H1 (cell line): ENCODE measurements at regions not wholly inside any gene's neighbourhood (a gene's known extent, or its start where the extent isn't known, plus 50 kb on each side); places are given as distances from the start of the nearest gene placed in this dataset.

ENCODE experiments used
- CTCF ChIA-PET: fragments of 300-600 bp; sonication (Branson Sonifier 250); formaldehyde crosslinking; loops from one replicate; lab custom pipeline; 2021; ENCODE audit not compliant: partially characterized antibody; lab: Charles Lee
- POLR2A ChIA-PET: fragments of 300-600 bp; sonication (Branson Sonifier 250); formaldehyde crosslinking; loops from one replicate; lab custom pipeline; 2021; ENCODE audit warnings: inconsistent platforms; ENCODE audit not compliant: partially characterized antibody; lab: Charles Lee
- DNase-seq, 2 experiments: peaks; one replicate each; pipeline versions ENCODE4 v3.0.0 to v3.0.0-alpha.2; 2010 to 2022; ENCODE audit warnings: low spot score in 2 of 2, low read depth in 1 of 2, mixed read lengths in 1 of 2
- FAIRE-seq: peaks from 2 replicates; lab custom pipeline; 2011; peaks lifted over from hg19 to GRCh38; lab: Jason Lieb, UNC
- H2AFZ ChIP-seq: 2 replicates; pipeline ENCODE4 v1.8.1; 2012; ENCODE audit warnings: low read length, inconsistent platforms
- H2AK5ac ChIP-seq: 2 replicates; pipeline ENCODE4 v1.6.1; 2013; ENCODE audit warnings: low read depth, low read length
- H2BK120ac ChIP-seq: replicated peaks from 2 replicates; pipeline ENCODE3; 2013; ENCODE audit warnings: low read depth, low read length, inconsistent platforms
- H2BK12ac ChIP-seq: 2 replicates; pipeline ENCODE4 v1.6.1; 2013; ENCODE audit warnings: low read depth, low read length
- H2BK15ac ChIP-seq: 2 replicates; pipeline ENCODE4 v1.6.1; 2013; ENCODE audit warnings: low read length
- H2BK20ac ChIP-seq: 2 replicates; pipeline ENCODE4 v1.6.1; 2013; ENCODE audit warnings: low read length
- H2BK5ac ChIP-seq: 2 replicates; pipeline ENCODE4 v1.6.1; 2013; ENCODE audit warnings: low read depth, low read length
- H3K14ac ChIP-seq: 2 replicates; pipeline ENCODE4 v1.6.1; 2013; ENCODE audit warnings: inconsistent platforms; ENCODE audit not compliant: insufficient read length
- H3K18ac ChIP-seq: 2 replicates; pipeline ENCODE4 v1.6.1; 2013; ENCODE audit warnings: low read length; ENCODE audit errors: extremely low read depth
- H3K23ac ChIP-seq: 2 replicates; pipeline ENCODE4 v1.6.1; 2013; ENCODE audit warnings: inconsistent platforms; ENCODE audit not compliant: insufficient read length
- H3K23me2 ChIP-seq: 2 replicates; pipeline ENCODE4 v1.6.1; 2013; ENCODE audit warnings: low read depth, low read length
- H3K27ac ChIP-seq: 2 replicates; pipeline ENCODE4 v1.6.1; 2011; ENCODE audit warnings: low read depth, low read length, inconsistent platforms
- H3K27me3 ChIP-seq, 4 experiments: replicated peaks in 1 of 4; 1 replicate in 1 of 4; 2 replicates in 3 of 4; pipeline versions ENCODE4 v1.6.1 to v1.8.1; 2011 to 2013; ENCODE audit warnings: low read length in 3 of 4, mild to moderate bottlenecking in 3 of 4, inconsistent platforms in 2 of 4, mixed read lengths in 2 of 4, moderate library complexity in 1 of 4; ENCODE audit not compliant: control insufficient read depth in 3 of 4, insufficient read depth in 3 of 4; ENCODE audit errors: extremely low read depth in 1 of 4
- H3K36me3 ChIP-seq, 4 experiments: 2 replicates each; pipeline versions ENCODE4 v1.6.1 to v1.8.1; 2011 to 2013; ENCODE audit warnings: mild to moderate bottlenecking in 4 of 4, low read length in 3 of 4, moderate library complexity in 2 of 4, control low read depth in 1 of 4, inconsistent platforms in 1 of 4; ENCODE audit not compliant: insufficient read depth in 4 of 4, control insufficient read depth in 2 of 4
- H3K4ac ChIP-seq: replicated peaks from 2 replicates; pipeline ENCODE3; 2013; ENCODE audit warnings: low read length, low read depth, mixed read lengths, inconsistent platforms; ENCODE audit not compliant: insufficient read length
- H3K4me1 ChIP-seq, 4 experiments: replicated peaks in 1 of 4; 1 replicate in 1 of 4; 2 replicates in 3 of 4; pipeline versions ENCODE4 v1.6.1 to v1.8.1; 2011 to 2013; ENCODE audit warnings: low read length in 3 of 4, inconsistent platforms in 2 of 4, mixed read lengths in 1 of 4; ENCODE audit not compliant: insufficient read depth in 4 of 4, control insufficient read depth in 3 of 4
- H3K4me2 ChIP-seq, 2 experiments: 2 replicates each; pipeline versions ENCODE4 v1.6.1 to v1.8.1; 2011 to 2013; ENCODE audit warnings: low read depth in 2 of 2, low read length in 2 of 2, control low read depth in 1 of 2, inconsistent platforms in 1 of 2, mild to moderate bottlenecking in 1 of 2; ENCODE audit not compliant: insufficient read depth in 1 of 2
- H3K4me3 ChIP-seq, 4 experiments: fragments of 200-600, 300-600 bp in 1 of 4; sonication (generic), shearing (Covaris generic), sonication (Bioruptor Twin) in 1 of 4; 2 replicates each; pipeline versions ENCODE4 v1.5.1 to v1.8.1; 2011 to 2016; ENCODE audit warnings: low read length in 4 of 4, low read depth in 3 of 4, control low read depth in 2 of 4, inconsistent platforms in 2 of 4, mild to moderate bottlenecking in 2 of 4, mixed read lengths in 1 of 4, moderate library complexity in 1 of 4; ENCODE audit not compliant: insufficient read depth in 2 of 4; ENCODE audit errors: extremely low read depth in 1 of 4
- H3K56ac ChIP-seq: replicated peaks from 2 replicates; pipeline ENCODE3; 2013; ENCODE audit warnings: low read depth, mild to moderate bottlenecking, mixed read lengths, low read length, inconsistent platforms; ENCODE audit not compliant: insufficient read length
- H3K79me1 ChIP-seq: 2 replicates; pipeline ENCODE4 v1.6.1; 2013; ENCODE audit warnings: low read depth, low read length, control low read depth
- H3K79me2 ChIP-seq, 2 experiments: 2 replicates each; pipeline versions ENCODE4 v1.6.1 to v1.8.1; 2012 to 2013; ENCODE audit warnings: low read length in 2 of 2, mild to moderate bottlenecking in 2 of 2, inconsistent platforms in 1 of 2; ENCODE audit not compliant: insufficient read depth in 2 of 2, control insufficient read depth in 1 of 2
- H3K9ac ChIP-seq, 4 experiments: replicated peaks in 1 of 4; 1 replicate in 1 of 4; 2 replicates in 3 of 4; pipeline versions ENCODE4 v1.6.1 to v1.8.1; 2011 to 2013; ENCODE audit warnings: low read depth in 3 of 4, low read length in 3 of 4, control low read depth in 2 of 4, mild to moderate bottlenecking in 2 of 4, moderate library complexity in 2 of 4, inconsistent platforms in 1 of 4; ENCODE audit errors: extremely low read depth in 1 of 4
- H3K9me3 ChIP-seq, 2 experiments: 2 replicates each; pipeline versions ENCODE4 v1.6.1 to v1.8.1; 2012 to 2013; ENCODE audit warnings: mild to moderate bottlenecking in 2 of 2, moderate library complexity in 2 of 2, control low read depth in 1 of 2, inconsistent platforms in 1 of 2, low read depth in 1 of 2, low read length in 1 of 2, mixed read lengths in 1 of 2; ENCODE audit not compliant: insufficient read depth in 2 of 2
- H4K20me1 ChIP-seq, 2 experiments: replicated peaks in 1 of 2; 2 replicates each; pipeline versions ENCODE3 to v1.8.1; 2011 to 2013; ENCODE audit warnings: inconsistent platforms in 2 of 2, low read length in 2 of 2, mild to moderate bottlenecking in 1 of 2; ENCODE audit not compliant: insufficient read depth in 2 of 2, control insufficient read depth in 1 of 2
- H4K5ac ChIP-seq: 2 replicates; pipeline ENCODE4 v1.6.1; 2013; ENCODE audit warnings: low read length, low read depth, mixed read lengths, inconsistent platforms; ENCODE audit not compliant: insufficient read length
- H4K8ac ChIP-seq: 2 replicates; pipeline ENCODE4 v1.8.0; 2013; ENCODE audit warnings: mild to moderate bottlenecking, moderate library complexity, low read length, inconsistent platforms; ENCODE audit not compliant: insufficient read depth; ENCODE audit errors: extremely low read depth
- H4K91ac ChIP-seq: replicated peaks from 2 replicates; pipeline ENCODE3; 2013; ENCODE audit warnings: low read length, mixed read lengths, inconsistent platforms; ENCODE audit not compliant: insufficient read length
- BACH1 ChIP-seq: IDR thresholded peaks from 2 replicates; pipeline ENCODE4 v1.6.1; 2012; ENCODE audit warnings: low read length, improper control_type of control experiment
- CHD2 ChIP-seq: IDR thresholded peaks from 2 replicates; pipeline ENCODE4 v1.6.1; 2012; ENCODE audit warnings: low read length, improper control_type of control experiment
- HDAC6 ChIP-seq: IDR thresholded peaks from one replicate; pipeline ENCODE4 v1.7.1; 2012; ENCODE audit warnings: low read depth, mild to moderate bottlenecking, inconsistent platforms, low read length, moderate library complexity
- JUN ChIP-seq: IDR thresholded peaks from 2 replicates; pipeline ENCODE4 v1.6.1; 2011; ENCODE audit warnings: low read depth, mild to moderate bottlenecking, improper control_type of control experiment, low read length
- JUND ChIP-seq: IDR thresholded peaks from 2 replicates; pipeline ENCODE4 v1.6.1; 2011; ENCODE audit warnings: mild to moderate bottlenecking, improper control_type of control experiment, low read length
- KDM5A ChIP-seq: fragments of 200-600 bp; IDR thresholded peaks from 2 replicates; pipeline ENCODE4 v1.7.1; 2012; ENCODE audit warnings: mild to moderate bottlenecking, low read length, inconsistent platforms, mixed read lengths
- MAFK ChIP-seq: IDR thresholded peaks from 2 replicates; pipeline ENCODE4 v1.6.1; 2012; ENCODE audit warnings: low read depth, mild to moderate bottlenecking, improper control_type of control experiment, low read length
- NRF1 ChIP-seq: IDR thresholded peaks from 2 replicates; pipeline ENCODE4 v1.6.1; 2011; ENCODE audit warnings: mild to moderate bottlenecking, low read depth, low read length, improper control_type of control experiment
- RFX5 ChIP-seq: IDR thresholded peaks from 2 replicates; pipeline ENCODE4 v1.6.1; 2011; ENCODE audit warnings: low read depth, low read length, improper control_type of control experiment, borderline replicate concordance
- SIX5 ChIP-seq: IDR thresholded peaks from 2 replicates; pipeline ENCODE4 v1.6.1; 2011; ENCODE audit warnings: mild to moderate bottlenecking, low read depth, low read length
- TEAD4 ChIP-seq: IDR thresholded peaks from 2 replicates; pipeline ENCODE4 v1.6.1; 2012; ENCODE audit warnings: low read depth, low read length, inconsistent platforms, mixed read lengths
- WGBS, 2 experiments: shearing (Covaris generic) in 1 of 2; methylation state at CpG; one replicate each; pipeline versions ENCODE4 v1.1.6 to v1.1.7; 2013 to 2015; ENCODE audit warnings: low lambda C conversion rate in 2 of 2, mixed read lengths in 2 of 2, inconsistent platforms in 1 of 2, low coverage in 1 of 2, missing lambda C conversion rate in 1 of 2; ENCODE audit not compliant: insufficient replicate concordance in 2 of 2, insufficient coverage in 1 of 2, insufficient read length in 1 of 2; ENCODE audit errors: extremely low coverage in 1 of 2, missing lambda C conversion rate in 1 of 2; 5-methylcytosine and 5-hydroxymethylcytosine counted together

- Histone ChIP-seq H3K23me2 (no peaks in the 10 kb centered on the region), H4K8ac (no peak overlapping the region), H3K14ac (no peak overlapping the region), H4K91ac (no peak overlapping the region), H2BK20ac (no peak overlapping the region), H3K18ac (no peak overlapping the region), H2AFZ (no peak overlapping the region), H3K79me2 (no peaks in the 10 kb centered on the region), H3K23ac (no peak overlapping the region), H3K4ac (no peak overlapping the region), H4K20me1 (no peaks in the 10 kb centered on the region), H2BK5ac (no peak overlapping the region; the same call in 1 of the 2 replicates), H2BK120ac (no peak overlapping the region), H3K79me1 (no peaks in the 10 kb centered on the region), H3K4me3 (no peak overlapping the region), H3K27me3 (no peaks in the 10 kb centered on the region), H3K56ac (no peak overlapping the region), H2BK15ac (no peak overlapping the region), H4K5ac (no peak overlapping the region), H3K36me3 (no peaks in the 10 kb centered on the region), H3K4me1 (peaks cover 3 to 4% (median 3%) of the 10 kb centered on the region in 4 experiments; a peak in 6 of 7 replicates), H3K9me3 (peaks cover 0 to 2% of the 10 kb centered on the region in 2 experiments; a peak in 2 of 4 replicates), H2AK5ac (no peak overlapping the region), H3K9ac (no peak overlapping the region), H3K4me2 (no peak overlapping the region), H3K27ac (no peak overlapping the region), H2BK12ac (no peak overlapping the region)
- ChIA-PET POLR2A (interaction anchor here (1.5 to 1.6 kb wide), 2 partner anchors 26 to 34 kb away, joined by 3 to 4 read pairs; no protein-coding TSS in a partner anchor), CTCF (interaction anchor here (0.8 kb wide), 1 partner anchor 26 kb away, joined by 3 read pairs; no protein-coding TSS in a partner anchor)
- TF ChIP-seq KDM5A (no peak), SIX5 (no peak), MAFK (no peak), NRF1 (no peak), JUND (no peak), BACH1 (no peak), RFX5 (no peak), JUN (no peak), TEAD4 (no peak), CHD2 (no peak), HDAC6 (no peak)
- FAIRE-seq (no peak), DNase-seq (no peak)
- WGBS, 2 experiments = 84% methylated on average over 10 of the region's 10 CpGs; no CpG with 5 or more reads in 1 of the 2 experiments
Observed at GRCh38 chr2:7913974-7914373, 767.9 kb upstream of the ID2 start.
